Activated CD4-positive, CD25-positive, alpha-beta regulatory T cell treated with anti-CD3 and anti-CD28 coated beads, Interleukin-2, amount 50 U/mL, for 16 hours (primary cell): ENCODE measurements at regions not wholly inside any gene's neighbourhood (a gene's known extent, or its start where the extent isn't known, plus 50 kb on each side); places are given as distances from the start of the nearest gene placed in this dataset.
A peak's percentile ranks its signal among the peaks of the same experiment; 100 is the strongest.
"Not testable (repeated sequence)": the region's sequence is repeated elsewhere in the genome, so short reads cannot be mapped to it uniquely, and the experiment has no call there.

Experiments
- DNase-seq: peaks from one replicate; pipeline ENCODE4 v3.0.0-alpha.2; 2020; ENCODE audit warnings: low read depth, low spot score

- no peak for DNase-seq
These were observed 188.5 kb downstream of the PWWP3B start for GRCh38 chrX:106356580-106356979.

DNA sequence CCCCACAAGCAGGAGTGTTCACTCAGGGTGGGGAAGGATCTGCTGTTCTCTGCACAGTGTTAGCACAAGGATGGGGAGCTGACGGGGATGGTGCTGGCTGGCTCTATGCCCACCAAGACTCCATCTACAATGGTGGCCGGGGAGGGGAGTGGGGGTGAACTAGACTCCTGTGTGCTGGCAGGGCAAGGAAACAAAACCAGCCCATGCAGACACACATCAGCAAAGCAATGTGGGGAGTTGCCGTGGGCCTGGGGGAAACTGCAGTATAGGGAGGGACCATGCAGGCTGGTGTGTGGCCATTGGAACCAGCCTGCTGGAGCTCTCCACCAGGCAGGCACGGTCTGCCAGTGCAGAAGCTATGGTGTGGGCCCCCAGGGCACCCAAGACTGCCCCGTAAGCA lies 195.1 kb downstream of the PWWP3B start:
- DNase-seq = no peak

DNA sequence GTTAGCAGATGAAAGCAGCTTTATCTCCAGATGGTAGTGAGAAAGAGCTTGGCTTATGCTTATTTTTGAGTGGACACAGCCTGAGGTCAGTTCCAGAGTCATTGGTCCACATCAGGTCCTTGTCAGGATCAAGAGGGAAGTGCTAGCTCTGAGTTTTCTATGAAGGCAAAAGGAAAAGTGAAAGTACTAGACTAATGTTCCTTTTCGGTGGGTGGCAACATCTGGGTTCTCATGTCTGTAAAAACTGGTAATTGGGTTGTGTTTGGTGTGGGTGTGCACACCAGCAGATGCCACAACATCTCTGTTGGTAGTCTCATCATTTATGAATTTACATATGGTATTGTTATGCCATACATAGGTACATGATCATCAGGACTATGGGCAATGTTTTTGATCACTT lies 210.5 kb downstream of the PWWP3B start:
- DNase-seq = no peak

- no peak for DNase-seq
These were observed 220.4 kb upstream of the RADX start for GRCh38 chrX:106391284-106391911.

DNA sequence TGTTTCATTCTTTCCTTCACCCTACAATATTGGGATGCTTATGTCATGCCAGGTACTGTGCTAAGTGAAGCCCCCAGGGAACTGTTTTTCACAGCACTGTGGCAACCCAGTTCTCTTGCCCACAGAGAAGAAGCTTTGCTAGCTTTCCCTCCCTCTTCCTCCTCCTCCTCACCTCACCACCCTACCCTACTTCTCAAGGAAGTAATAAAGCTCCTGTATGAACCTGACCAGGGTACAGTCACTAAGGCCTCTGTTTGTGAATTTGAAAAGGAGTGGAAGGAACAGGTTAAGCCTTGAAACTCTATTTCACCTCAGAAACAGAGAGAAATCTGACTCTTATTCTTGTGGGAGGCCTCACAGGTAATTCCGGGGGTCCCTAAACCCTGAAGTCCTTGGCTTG lies 219.4 kb upstream of the RADX start:
- no peak for DNase-seq

- DNase-seq = no peak
These were observed 213.8 kb upstream of the RADX start for GRCh38 chrX:106397788-106398538.

- DNase-seq = no peak
These were observed 209.7 kb upstream of the RADX start for GRCh38 chrX:106401965-106402559.

GRCh38 chrX:106404512-106404911 lies 207.3 kb upstream of the RADX start:
- DNase-seq = no peak

GRCh38 chrX:106415276-106415895 lies 196.4 kb upstream of the RADX start:
- no peak for DNase-seq

GRCh38 chrX:106436691-106437090 lies 175.1 kb upstream of the RADX start:
- no peak for DNase-seq

- no peak for DNase-seq
These were observed 174.4 kb upstream of the RADX start for GRCh38 chrX:106437407-106437806.

GRCh38 chrX:106450405-106450804 lies 161.4 kb upstream of the RADX start:
- no peak for DNase-seq

DNA sequence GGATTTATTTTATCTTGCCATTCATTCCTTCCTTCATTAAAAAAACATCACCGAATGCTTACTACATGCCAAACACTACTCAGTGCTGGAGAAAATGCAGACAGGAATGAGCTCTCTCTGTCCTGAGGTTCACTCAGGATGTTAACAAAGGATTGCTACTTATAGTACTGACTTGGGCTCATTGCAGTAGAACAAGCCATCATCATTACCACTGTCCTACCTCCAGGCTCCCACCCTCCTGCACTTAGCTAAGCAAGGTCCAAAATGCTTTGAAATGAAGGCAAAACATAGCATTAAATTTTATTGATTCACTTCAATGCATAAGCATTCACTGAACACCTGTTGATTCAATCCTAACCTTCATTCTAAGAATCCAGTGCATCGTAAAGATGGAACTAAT lies 159.8 kb upstream of the RADX start:
- no peak for DNase-seq

DNA sequence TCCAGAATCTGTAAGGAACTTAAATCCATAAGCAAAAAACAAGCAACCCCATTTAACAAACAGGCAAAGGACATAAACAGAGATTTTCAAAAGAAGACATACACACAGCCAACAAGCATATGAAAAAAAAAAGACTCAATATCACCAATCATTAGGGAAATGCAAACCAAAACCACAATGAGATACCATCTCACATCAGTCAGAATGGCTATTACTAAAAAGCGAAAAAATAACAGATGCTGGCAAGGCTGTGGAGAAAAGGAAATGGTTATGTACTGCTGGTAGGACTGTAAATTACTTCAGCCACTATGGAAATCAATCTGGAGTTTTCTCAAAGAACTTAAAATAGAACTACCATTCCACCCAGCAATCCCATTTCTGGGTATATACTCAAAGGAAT lies 156.8 kb upstream of the RADX start:
- no peak for DNase-seq

GRCh38 chrX:106457802-106458201 lies 154.0 kb upstream of the RADX start:
- no peak for DNase-seq

DNA sequence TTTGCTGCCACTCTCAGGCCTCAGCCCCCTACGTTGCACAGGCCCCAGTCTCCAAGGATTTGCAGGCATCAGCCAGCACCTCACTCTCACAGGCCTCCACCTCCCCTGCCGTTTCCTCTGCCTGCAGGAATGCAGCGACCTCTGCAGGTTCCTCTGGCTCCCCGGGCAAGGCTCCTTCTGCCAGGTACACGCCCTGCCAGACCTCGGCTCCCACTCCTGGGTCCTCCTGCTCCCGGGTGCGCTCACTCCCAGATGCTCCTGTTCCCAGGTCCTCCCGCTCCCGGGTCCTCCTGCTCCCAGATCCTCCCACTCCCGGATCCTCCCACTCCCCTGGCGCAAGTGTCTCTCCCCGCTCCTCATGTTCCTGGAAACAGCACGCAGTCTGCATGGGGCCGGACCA lies 144.4 kb upstream of the RADX start:
- DNase-seq = no peak

GRCh38 chrX:106467943-106468342 lies 143.8 kb upstream of the RADX start:
- DNase-seq = no peak

GRCh38 chrX:106468433-106468832 lies 143.3 kb upstream of the RADX start:
- no peak for DNase-seq

DNA sequence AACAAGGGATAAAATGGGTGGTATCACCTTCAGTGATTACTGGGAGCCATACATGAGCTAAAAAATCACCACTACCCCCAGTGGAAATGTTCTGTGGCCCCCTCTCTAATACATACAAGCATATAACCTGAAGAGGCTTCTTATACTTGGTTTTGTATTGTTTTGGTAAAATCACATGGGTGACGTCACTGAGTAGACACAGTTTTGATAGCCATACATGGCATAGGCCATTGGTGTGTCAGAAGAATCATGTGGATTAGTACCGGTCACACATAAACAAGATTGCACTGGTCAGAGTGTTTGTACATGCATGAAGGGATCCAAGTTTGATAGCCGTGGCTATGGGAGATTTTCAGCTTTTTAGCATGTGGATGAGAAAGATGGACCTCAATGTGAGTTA lies 131.9 kb upstream of the RADX start:
- no peak for DNase-seq

GRCh38 chrX:106481341-106481740 lies 130.4 kb upstream of the RADX start:
- peak; percentile 6 for DNase-seq

DNA sequence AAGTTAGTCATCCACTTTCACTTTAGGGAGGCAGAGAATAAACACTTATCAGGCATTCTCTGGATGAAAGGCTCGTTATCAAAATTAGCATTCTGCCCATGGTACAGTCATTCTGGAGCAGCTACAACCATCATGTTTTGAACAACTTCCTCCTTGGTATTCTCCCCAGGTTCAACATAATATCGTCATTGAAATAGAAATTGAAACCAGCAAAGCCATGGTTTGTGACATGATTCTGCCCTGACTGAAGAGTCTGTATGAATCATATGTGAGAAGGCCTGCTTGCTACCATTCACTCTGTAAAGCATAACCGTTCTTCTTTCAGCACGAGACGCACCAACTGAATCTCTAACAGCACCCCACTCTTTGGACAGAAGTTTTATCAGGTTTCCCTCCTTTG lies 127.5 kb upstream of the RADX start:
- no peak for DNase-seq

GRCh38 chrX:106493210-106493816 lies 118.5 kb upstream of the RADX start:
- not testable (repeated sequence) for DNase-seq
